CD14-positive monocyte (primary cell): ENCODE measurements at regions not wholly inside any gene's neighbourhood (a gene's known extent, or its start where the extent isn't known, plus 50 kb on each side); places are given as distances from the start of the nearest gene placed in this dataset.

Source experiments
- DNase-seq, 3 donors: peaks; one replicate each; pipeline ENCODE4 v3.0.0-alpha.2; 2011 to 2022
- H2AFZ ChIP-seq: 2 replicates; pipeline ENCODE4 v1.6.0; 2012; ENCODE audit warnings: mild to moderate bottlenecking, low read depth, low read length, inconsistent platforms; ENCODE audit not compliant: insufficient read depth, poor library complexity, severe bottlenecking
- H3K27ac ChIP-seq, 2 donors: 1 replicate in 1 of 2; 2 replicates in 1 of 2; pipeline ENCODE4 v1.5.1; 2012 to 2013; ENCODE audit warnings: low read length in 2 of 2, control low read depth in 1 of 2, inconsistent platforms in 1 of 2, low read depth in 1 of 2, mild to moderate bottlenecking in 1 of 2
- H3K27me3 ChIP-seq, 2 donors: one replicate each; pipeline versions ENCODE4 v1.6.0 to v1.6.1; 2011 to 2013; ENCODE audit warnings: low read length in 2 of 2; ENCODE audit not compliant: control insufficient read depth in 2 of 2, insufficient read depth in 2 of 2
- H3K36me3 ChIP-seq, 2 donors: replicated peaks in 1 of 2; 1 replicate in 1 of 2; 2 replicates in 1 of 2; pipeline versions ENCODE4 v1.5.1 to v1.6.1; 2012 to 2013; ENCODE audit warnings: low read length in 2 of 2, control low read depth in 1 of 2, inconsistent platforms in 1 of 2, mild to moderate bottlenecking in 1 of 2; ENCODE audit not compliant: insufficient read depth in 2 of 2, control insufficient read depth in 1 of 2
- H3K4me1 ChIP-seq, 2 donors: 1 replicate in 1 of 2; 2 replicates in 1 of 2; pipeline versions ENCODE4 v1.5.1 to v1.6.1; 2012 to 2013; ENCODE audit warnings: low read length in 2 of 2, control low read depth in 1 of 2, inconsistent platforms in 1 of 2, mild to moderate bottlenecking in 1 of 2, moderate library complexity in 1 of 2; ENCODE audit not compliant: insufficient read depth in 2 of 2, control insufficient read depth in 1 of 2
- H3K4me2 ChIP-seq: replicated peaks from 2 replicates; pipeline ENCODE3; 2012; ENCODE audit warnings: low read length, moderate library complexity, mild to moderate bottlenecking; ENCODE audit not compliant: poor library complexity, severe bottlenecking; ENCODE audit errors: extremely low read depth
- H3K4me3 ChIP-seq, 3 experiments: fragments of 200-600 bp in 1 of 3; sonication (generic) in 1 of 3; replicated peaks in 1 of 3; 1 replicate in 2 of 3; 2 replicates in 1 of 3; pipeline ENCODE4 v1.5.1; 2011 to 2013; ENCODE audit warnings: low read length in 3 of 3, mild to moderate bottlenecking in 3 of 3, control low read depth in 2 of 3, low read depth in 2 of 3, inconsistent platforms in 1 of 3, moderate library complexity in 1 of 3
- H3K79me2 ChIP-seq: 2 replicates; pipeline ENCODE4 v1.6.0; 2012; ENCODE audit warnings: mild to moderate bottlenecking, control low read depth, inconsistent platforms, low read length, moderate library complexity; ENCODE audit not compliant: insufficient read depth
- H3K9ac ChIP-seq: 2 replicates; pipeline ENCODE4 v1.6.0; 2017; ENCODE audit warnings: low read length, mild to moderate bottlenecking; ENCODE audit not compliant: insufficient read depth, poor library complexity, severe bottlenecking
- H3K9me3 ChIP-seq, 2 donors: replicated peaks in 1 of 2; 1 replicate in 1 of 2; 2 replicates in 1 of 2; pipeline versions ENCODE4 v1.5.1 to v1.6.1; 2012 to 2013; ENCODE audit warnings: low read length in 2 of 2, control low read depth in 1 of 2; ENCODE audit not compliant: control insufficient read depth in 1 of 2, insufficient read depth in 1 of 2
- H4K20me1 ChIP-seq: 2 replicates; pipeline ENCODE4 v1.6.0; 2012; ENCODE audit warnings: mild to moderate bottlenecking, low read length, control low read depth, moderate library complexity; ENCODE audit not compliant: insufficient read depth
- H3K27ac Mint-ChIP-seq, 7 donors: one replicate each; pipeline ENCODE4 v1.8.0; 2020; ENCODE audit warnings: mild to moderate bottlenecking in 7 of 7, mixed read lengths in 7 of 7, moderate library complexity in 6 of 7, inconsistent platforms in 2 of 7
- H3K27me3 Mint-ChIP-seq, 3 donors: one replicate each; pipeline ENCODE4 v1.8.0; 2021 to 2022; ENCODE audit warnings: low read depth in 3 of 3, mild to moderate bottlenecking in 3 of 3, mixed read lengths in 3 of 3, moderate library complexity in 3 of 3, inconsistent platforms in 1 of 3
- H3K36me3 Mint-ChIP-seq, 2 donors: one replicate each; pipeline ENCODE4 v1.8.0; 2020; ENCODE audit warnings: mixed read lengths in 2 of 2, inconsistent platforms in 1 of 2, mild to moderate bottlenecking in 1 of 2
- H3K4me1 Mint-ChIP-seq: one replicate; pipeline ENCODE4 v1.8.0; 2020; ENCODE audit warnings: mild to moderate bottlenecking, mixed read lengths
- H3K4me3 Mint-ChIP-seq, 2 donors: one replicate each; pipeline ENCODE4 v1.8.0; 2020; ENCODE audit warnings: mild to moderate bottlenecking in 2 of 2, mixed read lengths in 2 of 2, moderate library complexity in 1 of 2
- H3K9me3 Mint-ChIP-seq, 7 donors: one replicate each; pipeline ENCODE4 v1.8.0; 2020 to 2022; ENCODE audit warnings: mixed read lengths in 7 of 7, mild to moderate bottlenecking in 6 of 7, moderate library complexity in 6 of 7, inconsistent platforms in 2 of 7
- CTCF ChIP-seq: fragments of 200-600 bp; IDR thresholded peaks from one replicate; pipeline ENCODE4 v1.8.0; 2022; ENCODE audit warnings: antibody characterized with exemption, mild to moderate bottlenecking
- WGBS: methylation state at CpG from one replicate; pipeline ENCODE4 v1.1.5; 2013; ENCODE audit warnings: missing lambda C conversion rate; ENCODE audit not compliant: insufficient coverage; 5-methylcytosine and 5-hydroxymethylcytosine counted together
- intact Hi-C, 2 donors: fragments of 100-400 bp; cut with micrococcal nuclease; formaldehyde crosslinking; loops; one replicate each; pipeline versions ENCODE4 v1.15.0 to v1.15.1; 2023

- Mint-ChIP-seq H3K27ac (peak overlapping the region in 2 of 7 donors; percentile 57 to 78), H3K36me3 (peaks cover 2 to 6% of the 10 kb centered on the region in 2 donors), H3K4me1 (peaks cover 21% of the 10 kb centered on the region), H3K9me3 (peaks cover 13 to 56% (median 32%) of the 10 kb centered on the region in 7 donors), H3K27me3 (peaks cover 0 to 2% (median 0%) of the 10 kb centered on the region in 3 donors), H3K4me3 (no peak overlapping the region)
- Histone ChIP-seq H3K36me3 (no peaks in the 10 kb centered on the region), H3K79me2 (no peaks in the 10 kb centered on the region), H3K4me3 (no peak overlapping the region), H4K20me1 (no peaks in the 10 kb centered on the region), H3K9ac (no peak overlapping the region), H3K27ac (no peak overlapping the region), H3K9me3 (peaks cover 12 to 36% of the 10 kb centered on the region in 2 donors), H3K4me1 (peaks cover 27 to 28% of the 10 kb centered on the region in 2 donors), H3K27me3 (no peaks in the 10 kb centered on the region), H3K4me2 (no peak overlapping the region), H2AFZ (no peak overlapping the region)
- no CpG with 5 or more reads among the region's 3 CpGs for WGBS
- no peak for DNase-seq
- TF ChIP-seq CTCF, result no peak
- intact Hi-C loops, result loop anchor here in 1 of 2 donors (10.0 kb wide), 1 partner anchor 93 kb away; no protein-coding TSS in a partner anchor
Observed at GRCh38 chr12:31837913-31838312, 109.1 kb upstream of the AMN1 start.

GRCh38 chr12:31835276-31835882, 106.6 kb upstream of the AMN1 start:
- DNase-seq, result peak in 2 of 3 donors; percentile 8 to 10
- H3K4me1 Mint-ChIP-seq, result peaks cover 30% of the 10 kb centered on the region
- peak overlapping the region in 1 of 2 donors; percentile 58 for H3K27ac ChIP-seq

More at GRCh38 chr12:31835276-31835882, 106.6 kb upstream of the AMN1 start:
- Histone ChIP-seq H3K4me3 (peak overlapping the region in 1 of 3 experiments; percentile 5), H3K36me3 (no peaks in the 10 kb centered on the region), H2AFZ (peak overlapping the region; percentile 36), H3K4me1 (peaks cover 40 to 43% of the 10 kb centered on the region in 2 donors), H3K4me2 (no peak overlapping the region), H4K20me1 (no peaks in the 10 kb centered on the region), H3K9ac (no peak overlapping the region), H3K9me3 (peaks cover 12 to 50% of the 10 kb centered on the region in 2 donors), H3K79me2 (no peaks in the 10 kb centered on the region), H3K27me3 (no peaks in the 10 kb centered on the region)
- Mint-ChIP-seq H3K4me3 (no peak overlapping the region), H3K27ac (peak overlapping the region; percentile 46 to 86 (median 73)), H3K27me3 (peaks cover 0 to 2% (median 0%) of the 10 kb centered on the region in 3 donors), H3K36me3 (peaks cover 2 to 10% of the 10 kb centered on the region in 2 donors), H3K9me3 (peaks cover 23 to 68% (median 42%) of the 10 kb centered on the region in 7 donors)
- no peak for TF ChIP-seq CTCF
- intact Hi-C loops, result loop anchor here in 1 of 2 donors (10.0 kb wide), 1 partner anchor 91 kb away; no protein-coding TSS in a partner anchor
- 86% methylated on average over 1 of the region's 5 CpGs for WGBS
